Naive thymus-derived CD4-positive, alpha-beta T cell (primary cell): ENCODE measurements at regions not wholly inside any gene's neighbourhood (a gene's known extent, or its start where the extent isn't known, plus 50 kb on each side); places are given as distances from the start of the nearest gene placed in this dataset.

Experiments
- ATAC-seq: fragments of 150-1000 bp; cut with Tn5 transposase; 2 replicates; pipeline ENCODE4 v1.10.0; 2021; ENCODE audit warnings: mild to moderate bottlenecking, moderate library complexity
- CTCF ChIA-PET: fragments of 350-600 bp; sonication (Branson Sonifier 250); formaldehyde crosslinking; loops from one replicate; lab custom pipeline; 2021; ENCODE audit warnings: antibody characterized with exemption; lab: Charles Lee
- POLR2A ChIA-PET: fragments of 350-600 bp; sonication (Branson Sonifier 250); formaldehyde crosslinking; loops from one replicate; lab custom pipeline; 2021; ENCODE audit warnings: antibody characterized with exemption, inconsistent platforms; lab: Charles Lee
- DNase-seq, 9 donors: peaks; one replicate each; pipeline versions ENCODE4 v3.0.0 to v3.0.0-alpha.2; 2020 to 2022; ENCODE audit warnings: mixed read lengths in 1 of 9
- H3K27ac ChIP-seq: one replicate; pipeline ENCODE4 v1.7.0; 2013; ENCODE audit warnings: mild to moderate bottlenecking, low read depth, low read length, moderate library complexity
- H3K27me3 ChIP-seq, 2 donors: one replicate each; pipeline ENCODE4 v1.7.0; 2013; ENCODE audit warnings: low read length in 2 of 2, mild to moderate bottlenecking in 2 of 2, moderate library complexity in 2 of 2; ENCODE audit not compliant: control insufficient read depth in 2 of 2, insufficient read depth in 2 of 2
- H3K36me3 ChIP-seq, 3 experiments: 1 replicate in 2 of 3; 2 replicates in 1 of 3; pipeline ENCODE4 v1.7.0; 2013; ENCODE audit warnings: low read length in 3 of 3, mild to moderate bottlenecking in 3 of 3, moderate library complexity in 1 of 3; ENCODE audit not compliant: insufficient read depth in 3 of 3, control insufficient read depth in 2 of 3
- H3K4me1 ChIP-seq, 2 donors: one replicate each; pipeline ENCODE4 v1.7.0; 2013; ENCODE audit warnings: low read length in 2 of 2, mild to moderate bottlenecking in 2 of 2, moderate library complexity in 1 of 2; ENCODE audit not compliant: control insufficient read depth in 2 of 2, insufficient read depth in 2 of 2
- H3K4me3 ChIP-seq: 2 replicates; pipeline ENCODE4 v1.7.0; 2013; ENCODE audit warnings: mild to moderate bottlenecking, low read length
- H3K9me3 ChIP-seq, 3 experiments: 1 replicate in 2 of 3; 2 replicates in 1 of 3; pipeline ENCODE4 v1.7.0; 2013; ENCODE audit warnings: low read length in 3 of 3; ENCODE audit not compliant: control insufficient read depth in 2 of 3
- H3K27ac Mint-ChIP-seq, 9 donors: one replicate each; pipeline ENCODE4 v1.8.0; 2020 to 2022; ENCODE audit warnings: mixed read lengths in 9 of 9, mild to moderate bottlenecking in 8 of 9, moderate library complexity in 5 of 9, inconsistent platforms in 2 of 9
- H3K27me3 Mint-ChIP-seq, 5 donors: one replicate each; pipeline ENCODE4 v1.8.0; 2021 to 2022; ENCODE audit warnings: mixed read lengths in 5 of 5, mild to moderate bottlenecking in 1 of 5
- H3K36me3 Mint-ChIP-seq, 5 donors: one replicate each; pipeline ENCODE4 v1.8.0; 2020 to 2022; ENCODE audit warnings: mixed read lengths in 5 of 5, mild to moderate bottlenecking in 3 of 5, inconsistent platforms in 1 of 5
- H3K4me1 Mint-ChIP-seq, 7 donors: one replicate each; pipeline ENCODE4 v1.8.0; 2020 to 2022; ENCODE audit warnings: mixed read lengths in 7 of 7, mild to moderate bottlenecking in 3 of 7, inconsistent platforms in 1 of 7
- H3K4me3 Mint-ChIP-seq, 10 donors: one replicate each; pipeline ENCODE4 v1.8.0; 2020 to 2022; ENCODE audit warnings: mild to moderate bottlenecking in 10 of 10, mixed read lengths in 10 of 10, moderate library complexity in 6 of 10, inconsistent platforms in 2 of 10
- H3K9me3 Mint-ChIP-seq, 11 donors: one replicate each; pipeline ENCODE4 v1.8.0; 2020 to 2022; ENCODE audit warnings: mixed read lengths in 11 of 11, mild to moderate bottlenecking in 4 of 11, inconsistent platforms in 1 of 11, moderate library complexity in 1 of 11
- intact Hi-C, 2 donors: fragments of 100-400 bp; cut with micrococcal nuclease; formaldehyde crosslinking; loops; one replicate each; pipeline ENCODE4 v1.15.1; 2023

DNA sequence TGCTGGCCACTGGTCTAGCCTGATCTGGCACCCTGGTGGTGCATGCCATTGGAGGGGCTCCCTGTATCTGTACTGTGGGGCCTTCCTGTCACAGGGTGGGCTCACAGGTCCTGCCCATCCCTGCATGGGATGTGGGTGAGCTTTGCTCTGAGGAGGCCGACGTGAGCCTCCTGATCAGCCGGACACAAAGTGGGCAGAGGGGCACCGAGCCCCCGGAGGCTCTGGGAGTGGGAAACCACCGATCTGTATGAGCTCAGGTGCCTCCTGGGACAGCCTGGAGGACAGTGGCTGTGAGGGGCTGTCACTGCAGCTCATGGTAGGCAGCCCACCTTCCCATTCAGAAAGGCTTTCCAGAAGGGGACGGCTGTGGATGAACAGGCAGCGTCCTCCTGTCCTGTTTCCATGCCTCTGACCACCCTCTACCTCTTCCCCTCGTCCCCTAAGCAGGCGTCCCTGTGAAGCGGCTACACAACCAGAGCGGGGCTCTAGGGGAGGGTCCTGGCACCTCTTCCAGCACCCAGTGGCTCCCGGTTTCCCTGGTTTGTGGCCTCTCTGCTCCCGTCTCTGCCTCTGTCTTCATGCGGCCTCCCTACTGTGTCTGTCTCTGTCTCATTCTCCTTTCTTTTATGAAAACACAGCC is 112.5 kb upstream of the OTOS start:
- Mint-ChIP-seq H3K4me1 (no peaks in the 10 kb centered on the region), H3K27ac (no peak overlapping the region), H3K9me3 (peaks cover 0 to 2% (median 0%) of the 10 kb centered on the region in 11 donors), H3K36me3 (no peaks in the 10 kb centered on the region), H3K4me3 (no peak overlapping the region), H3K27me3 (peaks cover 0 to 21% (median 5%) of the 10 kb centered on the region in 5 donors)
- Histone ChIP-seq H3K4me1 (no peaks in the 10 kb centered on the region), H3K9me3 (no peaks in the 10 kb centered on the region), H3K27me3 (no peaks in the 10 kb centered on the region), H3K36me3 (no peaks in the 10 kb centered on the region), H3K27ac (no peak overlapping the region), H3K4me3 (no peak overlapping the region)
- intact Hi-C loops: no loop called here
- no peak for DNase-seq
- CTCF ChIA-PET: no interaction called here
- no peak for ATAC-seq
- POLR2A ChIA-PET: no interaction called here

DNA sequence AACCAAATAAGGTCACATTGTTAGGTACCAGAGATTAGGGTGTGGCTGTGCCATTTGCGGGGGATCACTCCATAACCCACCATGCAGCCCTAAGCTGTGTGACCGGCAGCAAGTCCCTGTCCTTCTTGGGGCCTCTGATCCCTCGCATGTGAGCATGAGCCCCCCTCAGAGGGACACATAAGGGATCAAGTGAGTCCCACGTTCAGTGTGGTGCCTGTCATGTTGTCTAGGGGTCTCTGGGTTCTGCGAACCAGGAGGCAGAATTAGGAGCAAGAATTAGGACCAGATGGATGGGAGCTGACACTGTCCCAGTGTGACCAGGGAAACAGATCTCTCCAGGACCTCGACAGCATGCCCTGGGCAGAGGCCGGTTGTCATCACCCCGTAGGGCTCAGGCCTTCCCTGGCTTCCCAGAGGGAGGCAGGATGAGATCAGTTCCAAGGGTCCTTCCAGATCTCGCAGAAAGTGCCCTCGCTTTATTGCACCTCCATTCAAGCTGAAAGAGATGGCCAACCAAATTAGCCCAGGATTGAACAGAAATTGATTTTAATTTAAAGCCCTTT is 113.2 kb upstream of the OTOS start:
- H3K36me3 ChIP-seq: no peaks in the 10 kb centered on the region
- intact Hi-C loops: no loop called here
- no peaks in the 10 kb centered on the region for H3K9me3 ChIP-seq
- ChIA-PET POLR2A (no interaction called here), CTCF (no interaction called here)
- no peaks in the 10 kb centered on the region for H3K27me3 ChIP-seq
- H3K4me3 ChIP-seq: no peak overlapping the region
- ATAC-seq: no peak
- no peak for DNase-seq
- H3K27ac Mint-ChIP-seq: no peak overlapping the region
- H3K4me3 Mint-ChIP-seq: no peak overlapping the region
- H3K27ac ChIP-seq: no peak overlapping the region
- no peaks in the 10 kb centered on the region for H3K4me1 Mint-ChIP-seq
- H3K36me3 Mint-ChIP-seq: no peaks in the 10 kb centered on the region
- H3K9me3 Mint-ChIP-seq: peaks cover 0 to 2% (median 0%) of the 10 kb centered on the region in 11 donors
- H3K4me1 ChIP-seq: no peaks in the 10 kb centered on the region
- H3K27me3 Mint-ChIP-seq: peaks cover 0 to 19% (median 5%) of the 10 kb centered on the region in 5 donors

DNA sequence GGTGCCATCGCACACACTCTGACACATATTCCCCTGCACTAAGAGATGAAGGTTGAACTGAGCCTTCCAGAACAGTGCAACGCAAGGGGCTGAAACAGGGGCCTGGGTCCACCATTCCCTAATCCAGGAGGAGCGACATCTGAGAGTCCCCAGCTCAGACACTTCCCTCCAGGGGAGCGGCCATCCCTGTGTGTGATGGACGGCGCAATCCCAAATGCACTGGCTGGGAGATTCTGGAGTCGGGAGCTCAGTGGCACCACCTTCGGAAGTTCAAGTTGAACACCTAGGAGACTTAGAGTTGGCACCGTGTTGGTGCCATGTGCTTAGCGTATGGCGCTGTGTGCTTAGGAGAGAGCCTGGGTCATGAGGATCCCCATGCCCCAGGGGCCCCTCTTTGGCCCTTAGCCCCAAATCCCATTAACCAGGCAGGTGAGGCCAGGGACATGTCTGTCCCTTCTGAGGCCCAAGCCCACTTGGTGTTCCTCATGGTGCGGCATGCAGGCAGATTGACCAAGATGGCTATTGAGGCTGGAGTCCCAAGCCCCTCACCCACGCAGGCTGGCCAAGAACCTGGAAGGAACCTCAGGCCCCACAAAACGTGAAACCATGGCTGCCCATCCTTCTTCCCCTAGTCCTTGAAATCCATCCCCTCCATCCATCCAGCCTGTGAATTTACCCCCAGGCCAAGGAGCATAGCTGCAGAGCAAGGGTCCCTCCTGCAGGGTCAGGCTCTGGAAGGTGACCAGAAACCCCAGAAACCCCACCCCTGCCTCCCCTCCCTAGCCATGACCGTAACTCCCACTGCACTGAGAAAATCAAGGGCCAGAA is 114.1 kb upstream of the OTOS start:
- no peaks in the 10 kb centered on the region for H3K27me3 ChIP-seq
- Mint-ChIP-seq H3K9me3 (peaks cover 0 to 2% (median 0%) of the 10 kb centered on the region in 11 donors), H3K4me3 (no peak overlapping the region), H3K36me3 (no peaks in the 10 kb centered on the region), H3K27ac (no peak overlapping the region), H3K4me1 (no peaks in the 10 kb centered on the region), H3K27me3 (peaks cover 0 to 15% (median 5%) of the 10 kb centered on the region in 5 donors)
- POLR2A ChIA-PET: no interaction called here
- ATAC-seq (no peak), DNase-seq (no peak)
- intact Hi-C loops: no loop called here
- CTCF ChIA-PET: no interaction called here
- no peaks in the 10 kb centered on the region for H3K9me3 ChIP-seq
- H3K4me3 ChIP-seq: no peak overlapping the region
- H3K4me1 ChIP-seq: no peaks in the 10 kb centered on the region
- no peaks in the 10 kb centered on the region for H3K36me3 ChIP-seq
- no peak overlapping the region for H3K27ac ChIP-seq

DNA sequence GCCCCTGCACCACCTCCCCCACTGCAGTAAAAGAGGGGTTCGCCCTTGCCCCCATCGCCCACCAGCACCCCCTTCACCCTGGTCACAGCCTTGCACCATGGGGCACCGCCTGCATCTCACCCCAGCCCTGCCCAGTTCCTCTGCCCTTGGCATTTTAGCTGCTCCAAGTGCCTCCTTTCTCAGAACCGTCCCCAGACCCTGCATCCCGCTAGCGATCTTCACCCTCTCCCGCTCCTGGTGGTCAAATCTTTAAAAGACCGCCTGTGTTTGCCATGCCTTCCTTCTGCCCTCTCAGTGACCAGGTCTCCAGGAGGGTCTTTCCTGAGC is 114.7 kb upstream of the OTOS start:
- POLR2A ChIA-PET: no interaction called here
- intact Hi-C loops: no loop called here
- no peaks in the 10 kb centered on the region for H3K36me3 Mint-ChIP-seq

DNA sequence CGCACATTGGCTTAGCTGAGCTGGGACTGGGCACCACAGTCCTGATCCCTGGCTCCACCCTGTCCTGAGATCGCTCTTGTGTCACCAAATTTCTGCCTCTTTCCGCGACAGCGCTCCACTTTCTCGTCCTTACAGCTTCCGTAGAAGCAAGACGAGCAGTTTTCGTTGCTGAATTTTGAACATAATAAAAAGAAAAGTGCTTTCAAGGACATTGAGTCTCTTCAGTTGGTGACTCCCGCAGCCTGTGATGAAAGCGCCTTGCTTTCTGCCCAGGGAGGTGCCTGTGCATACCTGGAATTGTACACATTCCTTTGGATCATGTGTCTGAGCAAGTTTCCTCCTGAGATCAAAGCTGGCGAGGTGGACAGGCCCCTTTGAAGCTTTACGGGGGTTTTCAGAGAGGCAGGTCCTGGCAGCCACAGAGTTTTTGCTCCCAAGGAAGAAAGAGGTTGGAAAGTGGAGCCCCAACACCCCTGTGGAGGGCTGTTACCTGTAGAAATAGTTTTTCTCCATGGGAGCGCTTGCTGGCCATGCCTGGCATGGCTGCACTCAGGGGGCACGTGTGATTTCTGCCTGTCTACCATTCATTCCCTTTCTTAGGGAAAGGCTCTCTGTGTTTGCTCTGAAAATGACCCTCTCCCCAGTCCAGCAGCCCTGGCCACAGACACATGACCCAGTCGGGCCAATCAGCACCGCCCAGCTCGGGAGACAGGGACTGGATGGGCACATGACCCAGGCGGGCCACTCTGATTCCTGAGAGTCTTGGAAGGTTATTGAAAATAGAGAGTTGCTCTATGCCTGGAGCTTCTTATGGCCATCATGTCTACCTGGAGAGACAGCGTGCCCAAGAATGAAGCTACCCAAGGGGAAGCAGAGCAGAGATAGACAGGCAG is 115.6 kb upstream of the OTOS start:
- Mint-ChIP-seq H3K27me3 (peaks cover 0 to 15% (median 0%) of the 10 kb centered on the region in 5 donors), H3K36me3 (no peaks in the 10 kb centered on the region), H3K4me3 (no peak overlapping the region), H3K4me1 (no peaks in the 10 kb centered on the region), H3K9me3 (peaks cover 0 to 5% (median 0%) of the 10 kb centered on the region in 11 donors), H3K27ac (no peak overlapping the region)
- ChIA-PET POLR2A (no interaction called here), CTCF (no interaction called here)
- no peak for DNase-seq
- no peak for ATAC-seq
- no peaks in the 10 kb centered on the region for H3K4me1 ChIP-seq
- H3K27ac ChIP-seq: no peak overlapping the region
- H3K27me3 ChIP-seq: no peaks in the 10 kb centered on the region
- no peak overlapping the region for H3K4me3 ChIP-seq
- intact Hi-C loops: no loop called here
- H3K36me3 ChIP-seq: no peaks in the 10 kb centered on the region
- no peaks in the 10 kb centered on the region for H3K9me3 ChIP-seq

More for the DNA sequence above, 114.7 kb upstream of the OTOS start:
- Histone ChIP-seq H3K27ac (no peak overlapping the region), H3K36me3 (no peaks in the 10 kb centered on the region), H3K4me3 (no peak overlapping the region), H3K4me1 (no peaks in the 10 kb centered on the region), H3K9me3 (no peaks in the 10 kb centered on the region), H3K27me3 (no peaks in the 10 kb centered on the region)
- Mint-ChIP-seq H3K9me3 (peaks cover 0 to 2% (median 0%) of the 10 kb centered on the region in 11 donors), H3K27ac (no peak overlapping the region), H3K27me3 (peaks cover 0 to 15% (median 2%) of the 10 kb centered on the region in 5 donors), H3K4me3 (no peak overlapping the region), H3K4me1 (no peaks in the 10 kb centered on the region)
- ATAC-seq: no peak
- DNase-seq: no peak
- CTCF ChIA-PET: no interaction called here

DNA sequence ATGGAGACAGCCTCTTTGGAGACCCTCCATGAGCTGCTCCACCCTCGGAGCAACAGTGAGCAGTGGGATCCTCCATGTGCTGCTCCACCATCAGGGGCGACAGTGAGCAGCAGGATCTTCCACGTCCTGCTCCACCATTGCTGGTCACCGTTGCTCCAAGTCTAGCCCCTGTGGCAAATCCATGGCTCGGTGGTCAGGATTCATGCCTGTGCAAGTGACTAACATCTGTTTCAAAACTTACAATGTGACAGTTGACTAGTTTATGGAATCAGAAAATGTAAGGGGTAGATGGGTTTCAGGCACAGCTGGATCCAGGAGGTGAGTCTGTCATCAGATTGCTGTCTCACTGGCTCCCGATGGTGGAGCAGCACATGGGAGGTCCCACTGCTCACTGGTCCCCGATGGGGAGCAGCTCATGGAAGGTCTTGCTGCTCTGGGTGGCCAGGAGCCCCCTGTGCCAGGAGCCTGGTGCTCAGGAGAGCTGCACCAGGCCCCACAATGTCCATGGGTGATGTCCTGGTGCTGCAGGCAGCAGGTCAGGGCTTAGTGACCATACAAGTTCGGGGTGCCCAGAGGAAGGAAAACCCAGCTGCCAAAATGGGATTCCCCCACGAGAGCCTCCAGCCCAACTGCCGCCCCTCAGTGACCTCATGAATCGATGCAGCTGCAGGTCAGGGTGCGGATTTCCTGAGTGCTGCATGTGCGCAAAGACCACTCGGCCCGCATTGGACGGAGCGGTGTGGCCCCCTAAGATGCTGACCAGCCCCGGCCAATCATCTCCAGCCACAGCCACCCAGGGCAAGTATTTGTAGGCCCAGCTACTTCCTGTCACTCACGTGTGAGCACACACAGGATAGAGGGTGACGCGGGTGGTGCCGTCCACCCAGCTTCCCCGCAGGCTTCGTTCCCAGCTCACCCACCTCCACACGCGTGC is 116.5 kb upstream of the OTOS start:
- Histone ChIP-seq H3K9me3 (peaks cover 0 to 4% (median 0%) of the 10 kb centered on the region in 3 experiments), H3K27ac (no peak overlapping the region), H3K4me3 (no peak overlapping the region), H3K27me3 (no peaks in the 10 kb centered on the region), H3K4me1 (no peaks in the 10 kb centered on the region), H3K36me3 (no peaks in the 10 kb centered on the region)
- DNase-seq (no peak), ATAC-seq (no peak)
- intact Hi-C loops: no loop called here
- Mint-ChIP-seq H3K36me3 (peaks cover 0 to 6% (median 0%) of the 10 kb centered on the region in 5 donors), H3K27ac (no peak overlapping the region), H3K9me3 (peaks cover under 1 to 12% (median 6%) of the 10 kb centered on the region in 11 donors), H3K4me1 (no peaks in the 10 kb centered on the region), H3K4me3 (no peak overlapping the region), H3K27me3 (peaks cover 0 to 15% (median 0%) of the 10 kb centered on the region in 5 donors)
- ChIA-PET POLR2A (no interaction called here), CTCF (no interaction called here)
